ENCODE measurements at regions not wholly inside any gene's neighbourhood (a gene's known extent, or its start where the extent isn't known, plus 50 kb on each side); places are given as distances from the start of the nearest gene placed in this dataset.

GRCh38 chr9:14365670-14366069 lies 51.7 kb upstream of the NFIB start:
- Histone ChIP-seq H3K27me3 (no peaks in the 10 kb centered on the region), H3K4me3 (peak overlapping the region in 1 of 2 donors; percentile 38), H3K4me1 (peaks cover 3 to 14% of the 10 kb centered on the region in 2 donors), H3K27ac (peak overlapping the region; percentile 81 to 84), H3K36me3 (no peaks in the 10 kb centered on the region), H3K9me3 (no peaks in the 10 kb centered on the region)
- no peak for TF ChIP-seq CTCF (IDR thresholded peaks at IDR 0.05)
- intact Hi-C loops (cut with DNase I): no loop called here
- no peak for DNase-seq (ENCODE audit: low spot score in 2 of 2)
